HL-60 (cell line): ENCODE measurements at regions not wholly inside any gene's neighbourhood (a gene's known extent, or its start where the extent isn't known, plus 50 kb on each side); places are given as distances from the start of the nearest gene placed in this dataset.

ENCODE experiments used
- DNase-seq, 2 experiments: peaks; one replicate each; pipeline ENCODE4 v3.0.0-alpha.2; 2010 to 2020; ENCODE audit warnings: low read depth in 1 of 2, low spot score in 1 of 2
- H3K27ac ChIP-seq: fragments of 250-450 bp; sonication (Bioruptor Pico); replicated peaks from 2 replicates; pipeline ENCODE4 v1.5.1; 2020; ENCODE audit warnings: mild to moderate bottlenecking, moderate library complexity
- H3K27me3 ChIP-seq: fragments of 250-450 bp; sonication (Bioruptor Pico); 2 replicates; pipeline ENCODE4 v1.5.1; 2021; ENCODE audit warnings: mild to moderate bottlenecking, moderate library complexity; ENCODE audit not compliant: insufficient read depth, poor library complexity, severe bottlenecking
- H3K4me3 ChIP-seq: replicated peaks from 2 replicates; pipeline ENCODE4 v1.5.1; 2011; ENCODE audit warnings: mild to moderate bottlenecking, control low read depth, low read length; ENCODE audit not compliant: insufficient read depth
- CTCF ChIP-seq: IDR thresholded peaks from one replicate; pipeline ENCODE4 v1.5.1; 2011; ENCODE audit warnings: low read length, control low read depth, inconsistent platforms; ENCODE audit not compliant: insufficient read depth
- GABPA ChIP-seq: IDR thresholded peaks from 2 replicates; pipeline ENCODE4 v1.6.1; 2012; ENCODE audit warnings: low read depth
- POLR2AphosphoS5 ChIP-seq: IDR thresholded peaks from 2 replicates; pipeline ENCODE4 v1.6.1; 2012; ENCODE audit warnings: low read depth
- REST ChIP-seq: IDR thresholded peaks from 2 replicates; pipeline ENCODE4 v1.6.1; 2012; ENCODE audit warnings: low read depth; ENCODE audit not compliant: insufficient replicate concordance
- SPI1 ChIP-seq: IDR thresholded peaks from 2 replicates; pipeline ENCODE4 v1.6.1; 2012; ENCODE audit warnings: low read depth, mild to moderate bottlenecking, borderline replicate concordance

DNA sequence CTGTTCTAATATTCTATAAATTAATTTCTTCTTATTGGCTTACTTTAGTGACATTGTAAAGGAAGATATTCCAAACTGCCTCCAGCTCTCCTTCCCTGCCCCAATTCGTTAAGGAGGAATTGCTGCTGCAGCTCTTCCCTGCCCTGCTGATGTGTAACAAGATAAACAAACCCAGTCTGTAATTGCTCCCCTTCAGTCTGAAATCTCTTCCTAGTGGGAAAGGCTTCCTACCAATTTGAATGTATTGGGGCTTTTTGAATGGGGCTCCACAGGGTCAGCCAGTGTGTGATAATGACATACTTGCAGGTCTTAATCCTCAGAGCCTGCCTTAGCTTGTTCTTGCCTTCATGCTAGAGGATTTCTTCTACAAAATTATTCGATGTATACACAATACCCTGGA lies 849.9 kb upstream of the GHITM start:
- no peak overlapping the region for H3K4me3 ChIP-seq
- TF ChIP-seq REST = no peak
- TF ChIP-seq CTCF = no peak
- no peak for TF ChIP-seq SPI1
- TF ChIP-seq GABPA = no peak
- no peak for TF ChIP-seq POLR2AphosphoS5
- no peak overlapping the region for H3K27ac ChIP-seq
- H3K27me3 ChIP-seq = no peaks in the 10 kb centered on the region
- DNase-seq = no peak

GRCh38 chr10:83289948-83290347 lies 849.4 kb upstream of the GHITM start:
- TF ChIP-seq GABPA (no peak), SPI1 (no peak), REST (no peak), CTCF (no peak), POLR2AphosphoS5 (no peak)

GRCh38 chr10:83301732-83302131 lies 837.6 kb upstream of the GHITM start:
- no peak overlapping the region for H3K4me3 ChIP-seq
- TF ChIP-seq GABPA (no peak), CTCF (no peak), SPI1 (no peak), POLR2AphosphoS5 (no peak), REST (no peak)
- DNase-seq = no peak
- no peak overlapping the region for H3K27ac ChIP-seq
- no peaks in the 10 kb centered on the region for H3K27me3 ChIP-seq

More at GRCh38 chr10:83289948-83290347, 849.4 kb upstream of the GHITM start:
- no peak overlapping the region for H3K4me3 ChIP-seq
- H3K27ac ChIP-seq = no peak overlapping the region
- H3K27me3 ChIP-seq = no peaks in the 10 kb centered on the region
- no peak for DNase-seq
